GM12864 (cell line): ENCODE measurements at regions not wholly inside any gene's neighbourhood (a gene's known extent, or its start where the extent isn't known, plus 50 kb on each side); places are given as distances from the start of the nearest gene placed in this dataset.

Experiments used
- DNase-seq: peaks from one replicate; pipeline ENCODE4 v3.0.0-alpha.2; 2011; ENCODE audit warnings: low read depth
- H3K4me3 ChIP-seq: 2 replicates; pipeline ENCODE4 v1.5.1; 2011; ENCODE audit warnings: mild to moderate bottlenecking, low read depth, low read length, control low read depth
- CTCF ChIP-seq: IDR thresholded peaks from 2 replicates; pipeline ENCODE4 v1.5.1; 2011; ENCODE audit warnings: low read depth, mild to moderate bottlenecking, moderate library complexity, low read length, control low read depth, inconsistent platforms; ENCODE audit errors: missing control alignments

- H3K4me3 ChIP-seq, result peak overlapping the region; percentile 1; the same call in 1 of the 2 replicates
- DNase-seq, result no peak
- no peak for TF ChIP-seq CTCF
Observed at GRCh38 chr10:31706464-31707092, 222.1 kb downstream of the ARHGAP12 start.

GRCh38 chr10:31705136-31705535, 223.5 kb downstream of the ARHGAP12 start:
- no peak overlapping the region for H3K4me3 ChIP-seq
- DNase-seq, result no peak
- no peak for TF ChIP-seq CTCF

- TF ChIP-seq CTCF, result no peak
- H3K4me3 ChIP-seq, result no peak overlapping the region
Observed at GRCh38 chr10:31704195-31704594, 224.4 kb downstream of the ARHGAP12 start.

GRCh38 chr10:31702954-31703353, 225.7 kb downstream of the ARHGAP12 start:
- no peak overlapping the region for H3K4me3 ChIP-seq
- no peak for TF ChIP-seq CTCF
- no peak for DNase-seq

More at GRCh38 chr10:31704195-31704594, 224.4 kb downstream of the ARHGAP12 start:
- no peak for DNase-seq

- DNase-seq, result no peak
- no peak overlapping the region for H3K4me3 ChIP-seq
- no peak for TF ChIP-seq CTCF
Observed at GRCh38 chr10:31702005-31702404, 226.6 kb downstream of the ARHGAP12 start.

- DNase-seq, result no peak
- no peak overlapping the region for H3K4me3 ChIP-seq
- TF ChIP-seq CTCF, result no peak
Observed at GRCh38 chr10:31701546-31701945, 227.1 kb downstream of the ARHGAP12 start.

GRCh38 chr10:31700181-31700611, 228.4 kb downstream of the ARHGAP12 start:
- no peak for DNase-seq
- no peak for TF ChIP-seq CTCF
- H3K4me3 ChIP-seq, result no peak overlapping the region
